Posterior vena cava (tissue), 2 donors: ENCODE measurements at regions not wholly inside any gene's neighbourhood (a gene's known extent, or its start where the extent isn't known, plus 50 kb on each side); places are given as distances from the start of the nearest gene placed in this dataset.

Source experiments
- DNase-seq: peaks from one replicate; pipeline ENCODE4 v3.0.0-alpha.2; 2020; ENCODE audit warnings: low spot score
- intact Hi-C, 2 donors: fragments of 100-400 bp; cut with DNase I; formaldehyde crosslinking; loops; one replicate each; pipeline versions ENCODE4 v1.14.1 to v1.14.2; 2022 to 2023
- donor health status: DM: yes; HTN: yes; CAD: no.
- donor health status: DM: yes; HTN: yes; CAD: no.

GRCh38 chr10:6365384-6365783 lies 162.7 kb downstream of the PFKFB3 start:
- intact Hi-C loops, result no loop called here
- DNase-seq, result no peak
